GM12892 (cell line): ENCODE measurements at regions not wholly inside any gene's neighbourhood (a gene's known extent, or its start where the extent isn't known, plus 50 kb on each side); places are given as distances from the start of the nearest gene placed in this dataset.

Source experiments
- POLR2A ChIP-seq: IDR thresholded peaks from 2 replicates; pipeline ENCODE4 v1.6.1; 2011; ENCODE audit warnings: low read depth, low read length, control low read depth
- POLR2AphosphoS5 ChIP-seq: IDR thresholded peaks from 2 replicates; pipeline ENCODE4 v1.6.1; 2011; ENCODE audit warnings: low read depth, low read length, control low read depth
- TAF1 ChIP-seq: IDR thresholded peaks from 2 replicates; pipeline ENCODE4 v1.6.1; 2011; ENCODE audit warnings: low read depth, mild to moderate bottlenecking, control low read depth, low read length, borderline replicate concordance

DNA sequence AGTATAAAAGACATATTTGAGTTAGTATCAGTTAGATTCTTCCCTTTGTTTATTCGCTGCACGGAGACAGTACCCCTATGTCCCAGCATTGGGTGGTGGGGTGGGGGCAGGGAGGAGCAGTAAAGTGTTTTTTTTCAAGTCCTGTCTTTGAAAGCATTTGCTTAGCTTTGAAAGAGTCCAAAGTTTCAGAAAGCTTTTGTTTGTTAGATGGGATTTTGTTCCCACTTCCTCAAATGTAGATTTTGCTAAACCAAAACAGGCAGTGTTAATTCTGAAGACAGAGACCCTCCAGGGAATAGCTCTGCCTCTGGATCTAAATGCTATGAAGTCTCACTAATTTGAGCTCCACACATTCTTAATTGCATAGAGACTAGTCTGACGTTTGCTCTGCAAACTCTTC lies 114.6 kb upstream of the KCNAB1 start:
- no peak for TF ChIP-seq POLR2A
- TF ChIP-seq TAF1, result no peak
- TF ChIP-seq POLR2AphosphoS5, result no peak
